Ishikawa (cell line): ENCODE measurements at regions not wholly inside any gene's neighbourhood (a gene's known extent, or its start where the extent isn't known, plus 50 kb on each side); places are given as distances from the start of the nearest gene placed in this dataset.

Experiments used
- CEBPB ChIP-seq: IDR thresholded peaks from 2 replicates; pipeline ENCODE4 v1.6.1; 2012
- CREB1 ChIP-seq: IDR thresholded peaks from 2 replicates; pipeline ENCODE4 v1.6.1; 2012; ENCODE audit warnings: low read depth
- EGR1 ChIP-seq: IDR thresholded peaks from 2 replicates; pipeline ENCODE4 v1.6.1; 2012
- EP300 ChIP-seq: IDR thresholded peaks from 2 replicates; pipeline ENCODE4 v1.6.1; 2012; ENCODE audit warnings: borderline replicate concordance
- FOXM1 ChIP-seq: IDR thresholded peaks from 2 replicates; pipeline ENCODE4 v1.6.1; 2012; ENCODE audit warnings: low read depth, borderline replicate concordance
- MAX ChIP-seq: IDR thresholded peaks from 2 replicates; pipeline ENCODE4 v1.6.1; 2012
- NFIC ChIP-seq: IDR thresholded peaks from 2 replicates; pipeline ENCODE4 v1.6.1; 2012
- RAD21 ChIP-seq: IDR thresholded peaks from 2 replicates; pipeline ENCODE4 v1.6.1; 2012; ENCODE audit warnings: low read depth
- REST ChIP-seq: IDR thresholded peaks from 2 replicates; pipeline ENCODE4 v1.6.1; 2012; ENCODE audit warnings: low read depth, mild to moderate bottlenecking
- TAF1 ChIP-seq: IDR thresholded peaks from 2 replicates; pipeline ENCODE4 v1.6.1; 2012; ENCODE audit warnings: low read depth, mild to moderate bottlenecking
- TCF12 ChIP-seq: IDR thresholded peaks from 2 replicates; pipeline ENCODE4 v1.6.1; 2012; ENCODE audit warnings: low read depth
- TEAD4 ChIP-seq: IDR thresholded peaks from 2 replicates; pipeline ENCODE4 v1.6.1; 2012
- USF1 ChIP-seq: IDR thresholded peaks from 2 replicates; pipeline ENCODE4 v1.6.1; 2012
- YY1 ChIP-seq: IDR thresholded peaks from 2 replicates; pipeline ENCODE4 v1.6.1; 2012; ENCODE audit warnings: low read depth
- ZBTB7A ChIP-seq: IDR thresholded peaks from 2 replicates; pipeline ENCODE4 v1.6.1; 2012; ENCODE audit warnings: low read depth

GRCh38 chr7:25361863-25362262 lies 133.6 kb upstream of the NPVF start:
- TF ChIP-seq YY1 (no peak), TEAD4 (no peak), NFIC (no peak), CEBPB (no peak), REST (no peak), TCF12 (no peak), RAD21 (no peak), CREB1 (no peak), ZBTB7A (no peak)

- no peak for TF ChIP-seq CREB1
- no peak for TF ChIP-seq EGR1
- TF ChIP-seq ZBTB7A = no peak
- TF ChIP-seq CEBPB = no peak
- TF ChIP-seq REST = no peak
- no peak for TF ChIP-seq NFIC
- TF ChIP-seq TEAD4 = no peak
- no peak for TF ChIP-seq RAD21
- no peak for TF ChIP-seq EP300
- TF ChIP-seq USF1 = no peak
- no peak for TF ChIP-seq TCF12
- no peak for TF ChIP-seq MAX
- no peak for TF ChIP-seq YY1
Observed at GRCh38 chr7:25368599-25369201, 140.4 kb upstream of the NPVF start.

GRCh38 chr7:25369786-25370185 lies 141.5 kb upstream of the NPVF start:
- TF ChIP-seq TEAD4 = no peak

- TF ChIP-seq REST = no peak
- TF ChIP-seq TAF1 = no peak
- TF ChIP-seq ZBTB7A = no peak
- TF ChIP-seq NFIC = no peak
- TF ChIP-seq CEBPB = no peak
- no peak for TF ChIP-seq TCF12
- no peak for TF ChIP-seq TEAD4
- TF ChIP-seq EGR1 = no peak
- no peak for TF ChIP-seq RAD21
- no peak for TF ChIP-seq YY1
- no peak for TF ChIP-seq CREB1
- no peak for TF ChIP-seq USF1
- TF ChIP-seq EP300 = no peak
- TF ChIP-seq FOXM1 = no peak
- TF ChIP-seq MAX = no peak
Observed at GRCh38 chr7:25371972-25372371, 143.7 kb upstream of the NPVF start.

- no peak for TF ChIP-seq EGR1
- TF ChIP-seq CEBPB = no peak
- no peak for TF ChIP-seq TCF12
Observed at GRCh38 chr7:25375805-25376600, 147.7 kb upstream of the NPVF start.
